Pancreas (tissue), 10 donors: ENCODE measurements at regions not wholly inside any gene's neighbourhood (a gene's known extent, or its start where the extent isn't known, plus 50 kb on each side); places are given as distances from the start of the nearest gene placed in this dataset.
A peak's percentile ranks its signal among the peaks of the same experiment; 100 is the strongest.

ENCODE experiments used
- ATAC-seq, 4 donors: fragments of 200-7000 bp; cut with Tn5 transposase; one replicate each; pipeline versions ENCODE4 v1.8.0 to v1.9.1; 2020; ENCODE audit warnings: mild to moderate bottlenecking in 4 of 4, moderate library complexity in 4 of 4
- DNase-seq, 6 donors: peaks; one replicate each; pipeline ENCODE4 v3.0.0-alpha.2; 2020
- FAIRE-seq: peaks from 2 replicates; lab custom pipeline; 2012; peaks lifted over from hg19 to GRCh38; lab: Jason Lieb, UNC
- H3K27ac ChIP-seq, 4 donors: fragments of 200-600 bp; sonication (generic); 1 replicate in 3 of 4; 2 replicates in 1 of 4; pipeline versions ENCODE4 v1.5.0 to v1.8.0; 2020
- H3K27me3 ChIP-seq, 4 donors: fragments of 200-600 bp; one replicate each; pipeline ENCODE4 v1.8.0; 2021
- H3K36me3 ChIP-seq, 3 donors: fragments of 200-600 bp; sonication (generic) in 1 of 3; one replicate each; pipeline versions ENCODE4 v1.5.0 to v1.8.0; 2020 to 2021
- H3K4me1 ChIP-seq, 3 donors: fragments of 200-600 bp; one replicate each; pipeline ENCODE4 v1.8.0; 2021
- H3K4me3 ChIP-seq, 4 donors: fragments of 200-600 bp; sonication (generic) in 2 of 4; one replicate each; pipeline versions ENCODE4 v1.5.0 to v1.8.0; 2020 to 2021
- H3K9me3 ChIP-seq, 4 donors: fragments of 200-600 bp; one replicate each; pipeline ENCODE4 v1.8.0; 2021
- WGBS, 2 donors: extraction: QIAGEN DNeasy Blood & Tissue Kit; methylation state at CpG; one replicate each; pipeline ENCODE4 v1.1.7; 2013; 5-methylcytosine and 5-hydroxymethylcytosine counted together
- intact Hi-C, 3 donors: fragments of 100-400 bp; cut with DNase I; formaldehyde crosslinking; loops; one replicate each; pipeline versions ENCODE4 v1.11.1 to v1.14.2; 2022
- TF ChIP-seq, protein P1 (sequence below), 4 donors: fragments of 200-600 bp; sonication (generic) in 3 of 4; IDR thresholded peaks; one replicate each; pipeline versions ENCODE4 v1.5.0 to v1.8.0; 2021; ENCODE audit warnings: antibody characterized with exemption in 4 of 4
- donor health status: healthy with polysubstance abuse.
- donor health status: DM: no; HTN: no; CAD: no; lungs with moderate emphysema.
- donor health status: DM: no; HTN: no; CAD: no.
- donor health status: control.
- donor health status: control.
- donor health status: Bipolar disorder and iron deficiency.
- donor health status: DM: yes; HTN: yes; CAD: no.
- donor health status: DM: no; HTN: no; CAD: no.
- donor health status: DM: no; HTN: no; CAD: no.
- donor health status: DM: yes; HTN: yes; CAD: no.

DNA sequence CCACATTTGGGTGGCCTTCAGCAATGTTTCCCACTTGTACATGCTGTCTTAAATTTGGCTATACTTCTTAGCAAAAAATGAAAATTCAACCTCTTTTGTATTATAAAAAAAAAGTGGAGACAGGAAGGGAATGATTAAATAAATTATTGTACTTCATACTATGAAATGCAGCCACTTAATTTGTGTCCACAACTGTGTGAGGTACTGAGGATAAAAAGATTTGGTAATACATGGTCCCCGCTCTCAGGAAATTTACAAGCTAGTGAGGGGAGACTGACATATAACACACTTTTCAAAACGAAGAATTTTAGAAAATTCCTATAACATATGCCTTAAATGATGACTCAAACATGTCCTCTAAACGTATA is 105.0 kb downstream of the HNRNPD start:
- WGBS, 2 donors, result 41 to 54% methylated on average over 3 of the region's 3 CpGs

DNA sequence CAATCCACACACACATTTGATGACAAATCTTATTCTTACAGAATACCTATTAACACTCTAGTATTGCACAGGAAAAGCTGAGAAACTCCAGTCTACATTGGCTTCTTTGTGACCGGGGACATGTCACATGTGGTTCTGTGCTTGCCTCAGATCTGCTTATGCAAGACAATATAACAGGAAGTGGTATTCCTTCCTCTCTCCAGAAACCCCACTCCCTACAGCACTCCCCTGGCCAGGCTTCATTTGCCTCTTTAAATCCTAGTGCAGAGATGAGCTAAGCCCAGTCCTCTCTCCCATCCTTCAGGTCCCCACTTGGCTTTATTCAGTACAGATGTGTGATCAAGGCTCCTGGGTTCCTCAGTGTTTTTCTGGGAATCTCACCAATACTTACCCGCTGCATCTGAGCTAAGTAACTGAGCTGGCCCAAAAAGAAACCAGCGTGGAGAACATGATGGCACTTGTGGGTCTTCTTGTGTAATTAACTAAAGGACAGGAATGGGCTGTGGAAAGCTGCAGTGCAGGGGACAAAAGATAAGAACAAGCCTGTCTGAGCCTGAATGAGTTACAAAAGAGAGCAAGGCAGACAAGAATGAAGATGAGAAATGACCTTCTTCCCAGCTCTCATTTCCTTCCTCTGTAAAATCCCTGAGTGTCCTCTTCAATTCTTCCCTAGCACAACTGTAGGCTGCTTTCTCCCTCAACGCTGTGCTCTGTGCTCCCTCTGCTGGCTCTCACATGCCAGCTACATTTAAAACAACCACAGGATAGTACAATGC is 105.6 kb downstream of the HNRNPD start:
- FAIRE-seq, result no peak
- H3K4me1 ChIP-seq, result no peaks in the 10 kb centered on the region
- ATAC-seq, result peak; percentile 68 to 99 (median 96)
- H3K36me3 ChIP-seq, result no peaks in the 10 kb centered on the region
- TF ChIP-seq, protein P1, sequence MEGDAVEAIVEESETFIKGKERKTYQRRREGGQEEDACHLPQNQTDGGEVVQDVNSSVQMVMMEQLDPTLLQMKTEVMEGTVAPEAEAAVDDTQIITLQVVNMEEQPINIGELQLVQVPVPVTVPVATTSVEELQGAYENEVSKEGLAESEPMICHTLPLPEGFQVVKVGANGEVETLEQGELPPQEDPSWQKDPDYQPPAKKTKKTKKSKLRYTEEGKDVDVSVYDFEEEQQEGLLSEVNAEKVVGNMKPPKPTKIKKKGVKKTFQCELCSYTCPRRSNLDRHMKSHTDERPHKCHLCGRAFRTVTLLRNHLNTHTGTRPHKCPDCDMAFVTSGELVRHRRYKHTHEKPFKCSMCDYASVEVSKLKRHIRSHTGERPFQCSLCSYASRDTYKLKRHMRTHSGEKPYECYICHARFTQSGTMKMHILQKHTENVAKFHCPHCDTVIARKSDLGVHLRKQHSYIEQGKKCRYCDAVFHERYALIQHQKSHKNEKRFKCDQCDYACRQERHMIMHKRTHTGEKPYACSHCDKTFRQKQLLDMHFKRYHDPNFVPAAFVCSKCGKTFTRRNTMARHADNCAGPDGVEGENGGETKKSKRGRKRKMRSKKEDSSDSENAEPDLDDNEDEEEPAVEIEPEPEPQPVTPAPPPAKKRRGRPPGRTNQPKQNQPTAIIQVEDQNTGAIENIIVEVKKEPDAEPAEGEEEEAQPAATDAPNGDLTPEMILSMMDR (IDR thresholded peaks at IDR 0.05), result peak in 3 of 4 donors; percentile 35 to 53 (median 48)
- DNase-seq, result peak in 2 of 6 donors; percentile 17 to 50
- no peaks in the 10 kb centered on the region for H3K27me3 ChIP-seq
- no peaks in the 10 kb centered on the region for H3K9me3 ChIP-seq
- no peak overlapping the region for H3K27ac ChIP-seq
- H3K4me3 ChIP-seq, result no peak overlapping the region
- 35 to 44% methylated on average over 4 of the region's 4 CpGs for WGBS, 2 donors
- intact Hi-C loops, result loop anchor here in 1 of 3 donors (5.0 kb wide), 1 partner anchor 866 kb away; no protein-coding TSS in a partner anchor

More for the DNA sequence above, 105.0 kb downstream of the HNRNPD start:
- FAIRE-seq (no peak), ATAC-seq (no peak), DNase-seq (no peak)
- H3K36me3 ChIP-seq, result no peaks in the 10 kb centered on the region
- H3K27ac ChIP-seq, result no peak overlapping the region
- H3K4me3 ChIP-seq, result no peak overlapping the region
- no peaks in the 10 kb centered on the region for H3K4me1 ChIP-seq
- no peaks in the 10 kb centered on the region for H3K9me3 ChIP-seq
- TF ChIP-seq, protein P1 (IDR thresholded peaks at IDR 0.05), result peak in 1 of 4 donors; percentile 1
- intact Hi-C loops, result loop anchor here in 1 of 3 donors (5.0 kb wide), 1 partner anchor 867 kb away; no protein-coding TSS in a partner anchor
- H3K27me3 ChIP-seq, result no peaks in the 10 kb centered on the region

DNA sequence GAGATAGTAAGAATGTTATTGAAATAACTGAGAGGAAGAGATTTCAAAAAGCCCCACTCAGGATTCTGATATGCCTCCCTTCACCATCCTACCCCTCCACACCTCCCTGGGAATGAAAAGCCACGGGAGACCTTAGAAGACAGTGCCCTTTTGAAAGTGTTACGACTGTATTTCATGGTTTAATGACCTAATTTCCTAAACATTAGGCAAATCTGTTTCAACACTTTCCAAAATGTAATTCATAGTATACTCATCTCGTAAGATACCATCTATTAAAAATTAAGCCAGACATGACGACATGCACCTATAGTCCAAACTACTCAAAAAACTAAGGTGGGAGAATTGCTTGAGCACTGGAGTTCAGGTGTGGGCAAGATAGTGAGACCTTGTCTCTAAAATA is 106.3 kb downstream of the HNRNPD start:
- FAIRE-seq (no peak), DNase-seq (no peak), ATAC-seq (no peak)
- no peaks in the 10 kb centered on the region for H3K27me3 ChIP-seq
- H3K4me1 ChIP-seq, result no peaks in the 10 kb centered on the region
- no peaks in the 10 kb centered on the region for H3K9me3 ChIP-seq
- 60 to 71% methylated on average over 4 of the region's 4 CpGs for WGBS, 2 donors
- H3K4me3 ChIP-seq, result no peak overlapping the region
- no peak overlapping the region for H3K27ac ChIP-seq
- TF ChIP-seq, protein P1 (IDR thresholded peaks at IDR 0.05), result no peak
- intact Hi-C loops, result loop anchor here in 1 of 3 donors (5.0 kb wide), 1 partner anchor 865 kb away; no protein-coding TSS in a partner anchor
- H3K36me3 ChIP-seq, result no peaks in the 10 kb centered on the region

DNA sequence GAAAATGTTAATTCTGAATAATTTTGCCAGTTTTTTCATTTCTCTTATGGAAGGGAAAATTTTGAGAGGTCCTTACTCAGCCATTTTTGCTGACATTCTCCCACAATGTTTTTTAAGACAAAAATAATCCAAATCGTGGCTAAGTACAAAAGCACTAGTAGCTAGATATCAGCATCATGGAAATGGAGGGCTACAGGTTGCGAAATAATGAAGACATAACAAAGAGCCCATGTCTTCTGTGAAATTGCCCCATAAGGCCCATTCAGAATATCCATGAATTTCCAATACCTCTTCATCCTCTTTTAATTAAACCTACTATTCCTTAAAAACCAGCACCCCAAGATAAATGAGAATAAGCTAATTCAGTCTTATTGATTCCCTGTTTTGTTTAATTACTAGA is 107.4 kb downstream of the HNRNPD start:
- Histone ChIP-seq H3K27me3 (no peaks in the 10 kb centered on the region), H3K27ac (no peak overlapping the region), H3K9me3 (no peaks in the 10 kb centered on the region), H3K4me1 (no peaks in the 10 kb centered on the region), H3K4me3 (no peak overlapping the region), H3K36me3 (no peaks in the 10 kb centered on the region)
- ATAC-seq (no peak), FAIRE-seq (no peak), DNase-seq (no peak)
- TF ChIP-seq, protein P1 (IDR thresholded peaks at IDR 0.05), result no peak
- 53 to 58% methylated on average over 2 of the region's 2 CpGs for WGBS, 2 donors
- intact Hi-C loops, result loop anchor here in 1 of 3 donors (5.0 kb wide), 1 partner anchor 864 kb away; no protein-coding TSS in a partner anchor

DNA sequence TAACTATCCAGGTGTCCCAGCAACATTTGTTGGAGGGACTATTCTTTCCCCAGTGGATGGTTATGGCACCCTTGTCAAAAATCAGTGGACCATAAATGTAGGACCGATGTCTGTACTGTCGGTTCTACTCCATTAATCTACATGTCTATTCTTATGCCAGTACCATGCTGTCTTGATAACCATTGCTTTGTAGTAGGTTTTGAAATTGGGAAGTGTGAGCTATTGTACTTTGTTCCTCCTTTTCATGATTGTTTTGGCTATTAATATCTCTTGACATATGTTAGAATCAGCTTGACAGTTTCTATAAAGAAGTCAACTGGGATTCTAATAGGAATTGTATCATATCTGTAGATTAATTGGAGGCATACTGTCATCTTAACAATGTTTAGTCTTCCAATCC is 112.7 kb downstream of the HNRNPD start:
- H3K36me3 ChIP-seq, result no peaks in the 10 kb centered on the region
- H3K9me3 ChIP-seq, result no peaks in the 10 kb centered on the region
- DNase-seq (no peak), FAIRE-seq (no peak), ATAC-seq (no peak)
- H3K27ac ChIP-seq, result no peak overlapping the region
- 66 to 80% methylated on average over 2 of the region's 2 CpGs for WGBS, 2 donors
- intact Hi-C loops, result no loop called here
- TF ChIP-seq, protein P1 (IDR thresholded peaks at IDR 0.05), result no peak
- H3K4me3 ChIP-seq, result no peak overlapping the region
- no peaks in the 10 kb centered on the region for H3K4me1 ChIP-seq
- H3K27me3 ChIP-seq, result no peaks in the 10 kb centered on the region
